KOPT-K1 (cell line): ENCODE measurements at regions not wholly inside any gene's neighbourhood (a gene's known extent, or its start where the extent isn't known, plus 50 kb on each side); places are given as distances from the start of the nearest gene placed in this dataset.

Source experiments
- H3K27ac ChIP-seq: fragments of 200-600 bp; sonication (generic); 2 replicates; pipeline ENCODE4 v1.5.1; 2016; ENCODE audit warnings: antibody characterized with exemption, mild to moderate bottlenecking, low read depth, low read length; ENCODE audit not compliant: poor library complexity, severe bottlenecking
- H3K36me3 ChIP-seq: fragments of 200-600 bp; sonication (generic); 2 replicates; pipeline ENCODE4 v1.5.1; 2017; ENCODE audit warnings: antibody characterized with exemption, mild to moderate bottlenecking, low read length, moderate library complexity; ENCODE audit not compliant: insufficient read depth
- H3K9me3 ChIP-seq: fragments of 200-600 bp; sonication (generic); 2 replicates; pipeline ENCODE4 v1.5.1; 2017; ENCODE audit warnings: antibody characterized with exemption, low read length, mild to moderate bottlenecking; ENCODE audit not compliant: insufficient read depth, poor library complexity, severe bottlenecking

- Histone ChIP-seq H3K9me3 (no peaks in the 10 kb centered on the region), H3K36me3 (no peaks in the 10 kb centered on the region), H3K27ac (no peak overlapping the region)
Measured at GRCh38 chr18:24928301-24928878, 423.6 kb downstream of the ZNF521 start.

GRCh38 chr18:24930478-24930877, 421.5 kb downstream of the ZNF521 start:
- Histone ChIP-seq H3K9me3 (no peaks in the 10 kb centered on the region), H3K27ac (no peak overlapping the region)

GRCh38 chr18:24930971-24931370, 421.0 kb downstream of the ZNF521 start:
- H3K36me3 ChIP-seq: no peaks in the 10 kb centered on the region
- H3K27ac ChIP-seq: no peak overlapping the region
- no peaks in the 10 kb centered on the region for H3K9me3 ChIP-seq

More at GRCh38 chr18:24930478-24930877, 421.5 kb downstream of the ZNF521 start:
- H3K36me3 ChIP-seq: no peaks in the 10 kb centered on the region

GRCh38 chr18:24933345-24933744, 418.6 kb downstream of the ZNF521 start:
- Histone ChIP-seq H3K9me3 (no peaks in the 10 kb centered on the region), H3K27ac (no peak overlapping the region), H3K36me3 (no peaks in the 10 kb centered on the region)

- H3K27ac ChIP-seq: no peak overlapping the region
Measured at GRCh38 chr18:24934258-24934932, 417.6 kb downstream of the ZNF521 start.

GRCh38 chr18:24935008-24935407, 417.0 kb downstream of the ZNF521 start:
- Histone ChIP-seq H3K36me3 (no peaks in the 10 kb centered on the region), H3K27ac (no peak overlapping the region), H3K9me3 (no peaks in the 10 kb centered on the region)

More at GRCh38 chr18:24934258-24934932, 417.6 kb downstream of the ZNF521 start:
- H3K9me3 ChIP-seq: no peaks in the 10 kb centered on the region
- no peaks in the 10 kb centered on the region for H3K36me3 ChIP-seq

GRCh38 chr18:24935896-24936295, 416.1 kb downstream of the ZNF521 start:
- Histone ChIP-seq H3K36me3 (no peaks in the 10 kb centered on the region), H3K27ac (no peak overlapping the region)

GRCh38 chr18:24936691-24937090, 415.3 kb downstream of the ZNF521 start:
- Histone ChIP-seq H3K27ac (no peak overlapping the region), H3K9me3 (no peaks in the 10 kb centered on the region)

More at GRCh38 chr18:24935896-24936295, 416.1 kb downstream of the ZNF521 start:
- H3K9me3 ChIP-seq: no peaks in the 10 kb centered on the region

GRCh38 chr18:24937639-24938275, 414.2 kb downstream of the ZNF521 start:
- H3K9me3 ChIP-seq: no peaks in the 10 kb centered on the region
- H3K36me3 ChIP-seq: no peaks in the 10 kb centered on the region
- H3K27ac ChIP-seq: no peak overlapping the region

More at GRCh38 chr18:24936691-24937090, 415.3 kb downstream of the ZNF521 start:
- no peaks in the 10 kb centered on the region for H3K36me3 ChIP-seq

GRCh38 chr18:24940416-24940815, 411.6 kb downstream of the ZNF521 start:
- Histone ChIP-seq H3K36me3 (no peaks in the 10 kb centered on the region), H3K27ac (no peak overlapping the region), H3K9me3 (no peaks in the 10 kb centered on the region)

GRCh38 chr18:24941174-24941951, 410.6 kb downstream of the ZNF521 start:
- no peaks in the 10 kb centered on the region for H3K36me3 ChIP-seq
- H3K9me3 ChIP-seq: no peaks in the 10 kb centered on the region
- H3K27ac ChIP-seq: no peak overlapping the region

GRCh38 chr18:24942144-24942543, 409.8 kb downstream of the ZNF521 start:
- Histone ChIP-seq H3K27ac (no peak overlapping the region), H3K36me3 (no peaks in the 10 kb centered on the region), H3K9me3 (no peaks in the 10 kb centered on the region)

- no peaks in the 10 kb centered on the region for H3K9me3 ChIP-seq
- H3K36me3 ChIP-seq: no peaks in the 10 kb centered on the region
- H3K27ac ChIP-seq: no peak overlapping the region
Measured at GRCh38 chr18:24947521-24948305, 404.3 kb downstream of the ZNF521 start.

GRCh38 chr18:24949908-24950307, 402.1 kb downstream of the ZNF521 start:
- Histone ChIP-seq H3K27ac (no peak overlapping the region), H3K36me3 (no peaks in the 10 kb centered on the region), H3K9me3 (no peaks in the 10 kb centered on the region)
